AG08395 (cell line): ENCODE measurements at regions not wholly inside any gene's neighbourhood (a gene's known extent, or its start where the extent isn't known, plus 50 kb on each side); places are given as distances from the start of the nearest gene placed in this dataset.
"Not testable (repeated sequence)": the region's sequence is repeated elsewhere in the genome, so short reads cannot be mapped to it uniquely, and the experiment has no call there.

ENCODE experiments used
- DNase-seq: peaks from one replicate; pipeline ENCODE4 v3.0.0; 2012; ENCODE audit warnings: mixed read lengths, low spot score

- no peak for DNase-seq
Observed at GRCh38 chr3:72660270-72661114, 187.8 kb downstream of the SHQ1 start.

- DNase-seq, result no peak
Observed at GRCh38 chr3:72659596-72659995, 188.6 kb downstream of the SHQ1 start.

- DNase-seq, result no peak
Observed at GRCh38 chr3:72659188-72659587, 189.1 kb downstream of the SHQ1 start.

- DNase-seq, result no peak
Observed at GRCh38 chr3:72658466-72659100, 189.7 kb downstream of the SHQ1 start.

GRCh38 chr3:72657666-72658065, 190.6 kb downstream of the SHQ1 start:
- DNase-seq, result no peak

- DNase-seq, result no peak
Observed at GRCh38 chr3:72655723-72656122, 192.5 kb downstream of the SHQ1 start.

- DNase-seq, result no peak
Observed at GRCh38 chr3:72655131-72655551, 193.1 kb downstream of the SHQ1 start.

- no peak for DNase-seq
Observed at GRCh38 chr3:72652395-72652794, 195.8 kb downstream of the SHQ1 start.

- no peak for DNase-seq
Observed at GRCh38 chr3:72651498-72651897, 196.7 kb downstream of the SHQ1 start.

GRCh38 chr3:72646263-72646662, 202.0 kb downstream of the SHQ1 start:
- DNase-seq, result no peak

GRCh38 chr3:72643635-72644034, 204.6 kb downstream of the SHQ1 start:
- DNase-seq, result not testable (repeated sequence)

- DNase-seq, result no peak
Observed at GRCh38 chr3:72641684-72642083, 206.6 kb downstream of the SHQ1 start.

GRCh38 chr3:72641072-72641471, 207.2 kb downstream of the SHQ1 start:
- no peak for DNase-seq

GRCh38 chr3:72636969-72637597, 211.2 kb downstream of the SHQ1 start:
- DNase-seq, result no peak

GRCh38 chr3:72635551-72635950, 212.7 kb downstream of the SHQ1 start:
- no peak for DNase-seq

GRCh38 chr3:72634128-72634527, 214.1 kb downstream of the SHQ1 start:
- DNase-seq, result no peak

GRCh38 chr3:72633534-72633933, 214.7 kb downstream of the SHQ1 start:
- DNase-seq, result no peak

GRCh38 chr3:72633121-72633520, 215.1 kb downstream of the SHQ1 start:
- peak; percentile 74 for DNase-seq

- DNase-seq, result no peak
Observed at GRCh38 chr3:72632129-72632528, 216.1 kb downstream of the SHQ1 start.

GRCh38 chr3:72630969-72631344, 217.3 kb downstream of the SHQ1 start:
- DNase-seq, result no peak

GRCh38 chr3:72630327-72630968, 217.8 kb downstream of the SHQ1 start:
- DNase-seq, result peak; percentile 28

GRCh38 chr3:72629191-72629631, 219.0 kb downstream of the SHQ1 start:
- peak; percentile 9 for DNase-seq

GRCh38 chr3:72628065-72628464, 220.2 kb downstream of the SHQ1 start:
- no peak for DNase-seq
